ENCODE measurements at regions not wholly inside any gene's neighbourhood (a gene's known extent, or its start where the extent isn't known, plus 50 kb on each side); places are given as distances from the start of the nearest gene placed in this dataset.

DNA sequence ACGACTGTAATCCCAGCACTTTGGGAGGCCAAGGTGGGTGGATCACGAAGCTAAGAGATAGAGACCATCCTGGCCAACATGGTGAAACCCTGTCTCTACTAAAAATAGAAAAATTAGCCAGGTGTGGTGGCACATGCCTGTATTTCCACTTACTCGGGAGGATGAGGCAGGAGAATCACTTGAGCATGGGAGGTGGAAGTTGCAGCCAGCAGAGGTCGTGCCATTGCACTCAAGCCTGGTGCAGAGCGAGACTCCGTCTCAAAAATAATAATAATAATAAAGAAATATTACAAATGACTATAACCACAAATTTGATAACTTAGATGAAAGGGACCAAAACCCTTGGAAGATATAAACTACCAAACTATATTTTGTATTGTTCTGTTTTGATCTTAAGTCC lies 226.3 kb upstream of the GULP1 start:
- no peak for DNase-seq (ENCODE audit: low read depth)

DNA sequence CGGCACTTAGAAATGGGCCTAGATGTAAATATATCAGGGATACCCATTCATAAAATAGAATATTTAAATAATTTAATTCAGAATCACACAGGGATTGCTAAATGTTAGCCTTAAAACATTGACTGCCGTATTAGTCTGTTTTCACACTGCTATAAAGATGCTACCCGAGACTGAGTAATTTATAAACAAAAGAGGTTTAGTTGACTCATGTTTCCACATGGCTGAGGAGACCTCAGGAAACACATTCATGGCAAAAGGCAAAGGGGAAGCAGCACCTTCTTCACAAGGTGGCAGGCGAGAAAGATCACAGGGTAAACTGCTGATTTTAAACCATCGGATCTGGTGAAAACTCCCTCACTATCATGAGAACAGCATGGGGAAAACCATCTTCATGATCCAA lies 223.6 kb upstream of the GULP1 start:
- DNase-seq (ENCODE audit: low read depth): peak; percentile 17

- no peak for DNase-seq (ENCODE audit: low read depth)
These were observed 215.3 kb upstream of the GULP1 start for GRCh38 chr2:188076149-188077056.

DNA sequence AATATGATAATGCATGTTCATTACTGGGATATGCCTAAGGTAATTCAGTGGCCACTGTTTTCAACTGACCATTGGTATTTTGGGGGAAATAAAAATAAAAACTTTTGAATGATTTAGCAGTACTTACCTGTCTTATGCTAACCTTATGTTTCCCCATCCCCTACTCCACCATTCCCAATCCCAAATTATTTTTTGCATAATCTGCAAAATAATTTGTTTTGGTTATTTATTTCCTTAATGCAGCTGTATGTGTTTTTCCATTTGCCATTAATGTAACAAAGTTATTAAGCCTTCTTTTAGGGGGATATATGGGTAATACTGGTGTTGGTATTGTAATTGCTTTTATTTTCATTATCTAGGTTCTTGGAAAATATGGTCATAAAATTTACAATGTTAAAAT lies 213.9 kb upstream of the GULP1 start:
- DNase-seq (ENCODE audit: low read depth): no peak

DNA sequence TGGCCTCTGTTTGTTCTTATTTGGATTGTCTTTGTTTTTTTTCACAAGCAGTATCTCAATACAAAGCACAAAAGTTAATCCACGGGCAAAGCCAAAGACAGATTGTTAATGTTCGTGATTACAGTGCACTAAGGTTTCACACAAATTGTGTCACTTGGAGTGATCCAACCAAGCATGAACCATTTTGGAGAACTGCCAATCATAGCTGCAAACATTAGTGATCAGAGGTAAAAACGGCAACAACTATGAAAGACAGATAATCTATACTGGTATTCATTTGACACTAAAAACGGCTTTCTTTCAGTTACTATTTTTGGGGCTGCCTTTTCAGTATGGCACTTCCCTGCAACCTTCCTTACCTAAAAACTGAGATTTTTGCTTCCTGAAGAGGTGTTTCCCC lies 213.1 kb upstream of the GULP1 start:
- no peak for DNase-seq (ENCODE audit: low read depth)

- DNase-seq (ENCODE audit: low read depth): peak; percentile 69
These were observed 212.5 kb upstream of the GULP1 start for GRCh38 chr2:188079196-188079595.

DNA sequence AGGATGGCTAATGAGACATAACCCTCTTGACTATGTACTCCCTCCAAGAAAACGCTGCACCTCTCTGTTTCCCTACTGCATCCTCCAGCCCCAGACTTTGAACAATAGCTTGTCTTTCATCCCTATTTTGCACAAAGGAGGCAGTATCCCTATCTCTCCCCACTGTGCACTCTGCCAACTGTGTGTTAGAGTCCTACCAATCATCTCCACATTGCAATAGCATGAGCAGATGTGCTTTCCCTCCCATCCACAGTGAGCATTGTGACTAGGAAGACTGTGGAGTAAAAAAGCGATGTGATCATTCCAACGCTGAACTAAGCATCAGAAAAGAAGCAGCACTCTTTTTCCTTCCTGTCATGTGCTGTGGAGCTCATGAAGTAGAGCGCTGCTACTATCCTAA lies 206.3 kb upstream of the GULP1 start:
- DNase-seq (ENCODE audit: low read depth): no peak

DNA sequence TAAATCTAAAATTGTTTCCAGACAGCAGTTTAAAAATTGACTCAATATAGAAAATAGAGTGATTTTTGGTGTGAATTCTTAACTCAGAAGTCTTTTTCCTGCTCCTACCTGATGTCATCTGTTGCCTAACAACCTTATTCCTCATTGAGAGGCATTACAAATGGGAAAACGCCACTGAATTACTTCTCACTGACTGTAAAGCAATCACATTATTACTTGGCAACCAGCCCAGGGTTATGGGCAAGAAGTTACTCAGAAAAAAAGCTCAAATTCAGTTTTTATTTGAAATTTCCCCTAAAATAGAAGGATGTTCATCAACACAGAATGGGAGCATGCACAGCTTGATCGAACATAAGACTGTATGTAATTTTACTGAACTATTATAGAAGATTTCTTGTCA lies 201.8 kb upstream of the GULP1 start:
- peak; percentile 40 for DNase-seq (ENCODE audit: low read depth)

- no peak for DNase-seq (ENCODE audit: low read depth)
These were observed 200.5 kb upstream of the GULP1 start for GRCh38 chr2:188091220-188091619.

- no peak for DNase-seq (ENCODE audit: low read depth)
These were observed 198.9 kb upstream of the GULP1 start for GRCh38 chr2:188092734-188093133.

GRCh38 chr2:188096910-188097309 lies 194.8 kb upstream of the GULP1 start:
- no peak for DNase-seq (ENCODE audit: low read depth)

DNA sequence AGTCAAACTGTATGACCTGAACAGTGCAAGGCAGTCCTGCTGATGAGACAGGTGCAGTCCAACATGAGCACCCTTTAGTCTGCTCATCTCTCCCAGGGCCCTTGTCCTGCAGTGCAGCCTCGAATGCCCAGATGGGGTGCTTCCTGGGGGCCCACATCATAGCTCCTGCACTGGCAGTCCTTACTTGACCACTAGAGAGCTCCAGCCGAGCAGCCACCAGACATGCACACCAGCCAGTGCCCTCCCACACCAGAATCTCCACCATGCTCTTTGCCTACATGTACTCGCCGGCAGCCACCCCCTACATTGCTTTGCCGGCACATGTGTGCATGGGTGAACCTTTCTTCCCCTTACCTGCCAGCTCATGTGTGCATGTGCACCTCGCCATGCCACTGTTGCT lies 188.8 kb upstream of the GULP1 start:
- no peak for DNase-seq (ENCODE audit: low read depth)

GRCh38 chr2:188114014-188114413 lies 177.7 kb upstream of the GULP1 start:
- peak; percentile 77 for DNase-seq (ENCODE audit: low read depth)

DNA sequence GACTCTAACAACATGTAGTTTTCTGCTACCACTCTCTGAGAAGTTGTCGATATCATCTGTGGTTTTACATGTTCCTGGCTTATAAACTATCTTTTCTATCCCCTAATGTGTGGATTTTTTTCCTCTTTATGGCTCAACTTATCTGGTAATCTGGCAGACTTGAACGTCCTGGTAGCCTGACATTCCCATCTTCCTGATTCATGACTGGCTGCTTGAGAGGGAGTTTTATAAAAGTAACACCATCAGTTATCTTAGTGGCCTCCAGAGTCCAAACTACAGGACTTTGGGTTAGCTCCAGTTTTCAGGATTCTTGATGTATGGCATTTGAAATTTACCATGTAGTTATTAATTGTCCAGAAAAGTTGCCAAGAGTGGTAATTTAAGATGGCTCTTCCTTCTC lies 174.0 kb upstream of the GULP1 start:
- DNase-seq (ENCODE audit: low read depth): no peak

GRCh38 chr2:188118431-188118830 lies 173.2 kb upstream of the GULP1 start:
- DNase-seq (ENCODE audit: low read depth): no peak

GRCh38 chr2:188119112-188119838 lies 172.4 kb upstream of the GULP1 start:
- DNase-seq (ENCODE audit: low read depth): no peak

- no peak for DNase-seq (ENCODE audit: low read depth)
These were observed 168.7 kb upstream of the GULP1 start for GRCh38 chr2:188122985-188123384.

DNA sequence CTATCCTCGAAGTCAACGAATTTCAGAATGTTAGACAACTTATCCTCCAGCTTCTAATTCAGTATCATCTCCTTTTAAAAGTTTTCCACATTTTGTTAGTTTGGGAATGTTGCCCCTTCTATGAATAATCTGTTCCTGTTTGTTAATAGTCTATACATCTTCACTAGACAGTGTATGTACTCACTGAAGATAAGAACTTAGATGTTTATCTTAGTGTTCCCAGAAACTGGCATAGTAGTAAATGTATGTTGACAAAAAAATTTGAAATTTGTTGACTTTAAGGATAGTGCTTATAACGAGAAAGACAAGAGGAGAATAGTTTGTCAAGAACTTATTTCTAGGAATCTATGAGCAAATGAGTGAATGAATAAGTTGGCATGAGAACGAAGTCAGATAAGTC lies 162.0 kb upstream of the GULP1 start:
- no peak for DNase-seq (ENCODE audit: low read depth)

DNA sequence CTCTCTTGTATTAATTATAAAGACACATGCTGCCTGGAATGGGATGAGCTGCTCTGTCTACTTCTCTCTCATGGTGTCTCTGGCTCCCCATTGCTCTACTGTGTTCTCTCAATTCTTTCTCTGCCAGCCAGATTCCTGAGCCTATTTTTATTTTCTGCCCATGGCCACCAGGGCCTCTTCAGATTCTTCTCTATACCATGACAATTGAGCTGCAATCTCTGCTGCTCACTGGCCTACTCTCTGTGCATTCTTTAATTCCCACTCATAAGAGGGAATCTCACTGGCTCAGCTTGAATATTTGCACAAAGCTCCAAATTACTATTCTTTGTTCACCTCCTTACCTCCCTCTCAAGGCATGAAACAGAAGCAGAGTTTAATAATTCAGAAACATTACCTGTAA lies 161.4 kb upstream of the GULP1 start:
- DNase-seq (ENCODE audit: low read depth): no peak

DNA sequence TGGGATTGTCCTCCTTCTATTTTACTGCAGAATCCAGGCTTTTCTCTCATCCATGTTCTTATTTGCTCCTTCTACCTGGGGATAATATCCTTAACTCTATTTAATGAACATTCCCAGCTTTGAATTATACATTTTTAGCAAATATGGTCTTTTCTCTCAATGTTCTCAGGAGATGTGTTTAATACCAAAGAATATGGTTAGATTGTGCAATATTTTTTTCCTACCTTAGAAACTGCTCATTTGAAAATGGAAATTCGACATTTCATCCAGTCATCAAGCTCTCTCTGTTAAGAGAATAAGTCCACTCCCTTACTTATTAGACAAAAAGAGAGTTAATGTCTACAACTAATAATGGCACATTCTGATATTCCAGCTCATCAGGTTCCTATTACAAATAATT lies 160.4 kb upstream of the GULP1 start:
- DNase-seq (ENCODE audit: low read depth): no peak

DNA sequence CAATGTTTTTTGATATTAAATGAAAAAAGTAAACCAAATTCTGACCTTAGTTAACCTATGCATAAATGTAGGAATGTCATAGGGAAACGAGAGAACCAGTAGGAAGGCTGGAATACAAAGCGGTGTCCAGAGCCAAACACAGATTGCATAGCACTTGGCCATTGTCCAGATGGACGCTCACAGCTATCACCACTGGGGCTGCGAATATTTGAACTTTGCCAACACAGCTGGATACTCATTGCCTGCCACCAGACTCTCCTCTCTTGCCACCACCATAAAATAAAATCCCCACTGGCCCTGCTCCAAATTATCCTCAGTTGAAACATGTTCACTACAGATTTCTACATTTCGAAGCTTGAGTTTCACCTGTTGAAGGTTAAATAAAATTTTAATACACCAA lies 159.3 kb upstream of the GULP1 start:
- DNase-seq (ENCODE audit: low read depth): no peak

- no peak for DNase-seq (ENCODE audit: low read depth)
These were observed 157.4 kb upstream of the GULP1 start for GRCh38 chr2:188134241-188134640.

GRCh38 chr2:188138313-188138712 lies 153.4 kb upstream of the GULP1 start:
- DNase-seq (ENCODE audit: low read depth): no peak

DNA sequence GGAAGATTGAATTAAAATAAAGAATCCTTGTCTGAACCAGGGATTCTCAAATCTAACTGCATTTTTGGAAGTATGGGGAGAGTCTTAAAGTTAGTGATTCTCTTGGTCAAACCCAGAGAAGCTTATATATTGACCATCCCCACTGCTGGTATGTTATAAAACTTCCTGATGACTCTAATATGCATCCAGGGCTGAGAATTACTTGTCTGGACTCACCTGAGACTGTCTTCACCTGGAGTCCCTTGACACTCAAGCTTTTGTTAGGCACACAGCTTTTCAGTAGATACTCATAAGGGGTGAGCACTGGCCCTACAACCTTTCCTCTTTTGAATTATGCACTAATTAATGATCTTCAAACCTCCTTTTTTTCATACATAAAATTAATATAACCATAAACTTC lies 149.6 kb upstream of the GULP1 start:
- DNase-seq (ENCODE audit: low read depth): no peak

Data from iris pigment epithelial cell (primary cell).